ENCODE measurements at regions not wholly inside any gene's neighbourhood (a gene's known extent, or its start where the extent isn't known, plus 50 kb on each side); places are given as distances from the start of the nearest gene placed in this dataset.

- TF ChIP-seq RAD21 (IDR thresholded peaks at IDR 0.05; ENCODE audit: low read depth), result no peak
Measured at GRCh38 chr4:67207941-67208441, 337.3 kb downstream of the CENPC start.

- TF ChIP-seq RAD21 (IDR thresholded peaks at IDR 0.05; ENCODE audit: low read depth) (no peak), EP300 (IDR thresholded peaks at IDR 0.05; ENCODE audit: borderline replicate concordance) (peak; percentile 33; the same call in 1 of the 2 replicates), NFIC (IDR thresholded peaks at IDR 0.05) (0 out of 2 replicates have a peak, but pooled peaks have one; percentile 32), TEAD4 (IDR thresholded peaks at IDR 0.05) (no peak), CEBPB (IDR thresholded peaks at IDR 0.05) (no peak), YY1 (IDR thresholded peaks at IDR 0.05; ENCODE audit: low read depth) (no peak)
- TF ChIP-seq, protein P1, sequence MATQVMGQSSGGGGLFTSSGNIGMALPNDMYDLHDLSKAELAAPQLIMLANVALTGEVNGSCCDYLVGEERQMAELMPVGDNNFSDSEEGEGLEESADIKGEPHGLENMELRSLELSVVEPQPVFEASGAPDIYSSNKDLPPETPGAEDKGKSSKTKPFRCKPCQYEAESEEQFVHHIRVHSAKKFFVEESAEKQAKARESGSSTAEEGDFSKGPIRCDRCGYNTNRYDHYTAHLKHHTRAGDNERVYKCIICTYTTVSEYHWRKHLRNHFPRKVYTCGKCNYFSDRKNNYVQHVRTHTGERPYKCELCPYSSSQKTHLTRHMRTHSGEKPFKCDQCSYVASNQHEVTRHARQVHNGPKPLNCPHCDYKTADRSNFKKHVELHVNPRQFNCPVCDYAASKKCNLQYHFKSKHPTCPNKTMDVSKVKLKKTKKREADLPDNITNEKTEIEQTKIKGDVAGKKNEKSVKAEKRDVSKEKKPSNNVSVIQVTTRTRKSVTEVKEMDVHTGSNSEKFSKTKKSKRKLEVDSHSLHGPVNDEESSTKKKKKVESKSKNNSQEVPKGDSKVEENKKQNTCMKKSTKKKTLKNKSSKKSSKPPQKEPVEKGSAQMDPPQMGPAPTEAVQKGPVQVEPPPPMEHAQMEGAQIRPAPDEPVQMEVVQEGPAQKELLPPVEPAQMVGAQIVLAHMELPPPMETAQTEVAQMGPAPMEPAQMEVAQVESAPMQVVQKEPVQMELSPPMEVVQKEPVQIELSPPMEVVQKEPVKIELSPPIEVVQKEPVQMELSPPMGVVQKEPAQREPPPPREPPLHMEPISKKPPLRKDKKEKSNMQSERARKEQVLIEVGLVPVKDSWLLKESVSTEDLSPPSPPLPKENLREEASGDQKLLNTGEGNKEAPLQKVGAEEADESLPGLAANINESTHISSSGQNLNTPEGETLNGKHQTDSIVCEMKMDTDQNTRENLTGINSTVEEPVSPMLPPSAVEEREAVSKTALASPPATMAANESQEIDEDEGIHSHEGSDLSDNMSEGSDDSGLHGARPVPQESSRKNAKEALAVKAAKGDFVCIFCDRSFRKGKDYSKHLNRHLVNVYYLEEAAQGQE (IDR thresholded peaks at IDR 0.05; ENCODE audit: low read depth), result no peak
- TF ChIP-seq, protein P2, sequence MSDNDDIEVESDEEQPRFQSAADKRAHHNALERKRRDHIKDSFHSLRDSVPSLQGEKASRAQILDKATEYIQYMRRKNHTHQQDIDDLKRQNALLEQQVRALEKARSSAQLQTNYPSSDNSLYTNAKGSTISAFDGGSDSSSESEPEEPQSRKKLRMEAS (IDR thresholded peaks at IDR 0.05), result no peak
Measured at GRCh38 chr4:67204441-67204840, 340.9 kb downstream of the CENPC start.

GRCh38 chr4:67201334-67201733 lies 344.0 kb downstream of the CENPC start:
- TF ChIP-seq FOXM1 (IDR thresholded peaks at IDR 0.05; ENCODE audit: borderline replicate concordance, low read depth), result no peak
- TF ChIP-seq CEBPB (IDR thresholded peaks at IDR 0.05), result no peak

DNA sequence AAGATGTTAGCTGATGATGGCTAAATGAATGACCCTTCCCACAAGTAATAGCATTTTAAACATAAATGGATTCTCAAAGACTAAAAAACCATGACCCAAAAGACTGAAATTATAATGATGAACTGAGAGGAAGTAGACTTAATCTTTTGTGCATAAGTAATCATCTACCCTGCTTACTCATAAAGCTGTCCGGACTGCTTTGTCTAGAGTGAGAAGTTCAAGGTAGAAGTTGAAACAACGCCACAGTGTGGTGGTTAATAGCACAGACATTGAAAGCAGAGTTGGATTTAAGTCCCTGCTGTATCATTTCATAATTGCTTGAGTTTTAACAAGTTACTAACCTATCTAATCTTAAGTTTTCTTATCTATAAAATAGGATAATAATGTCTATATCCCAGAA lies 346.6 kb downstream of the CENPC start:
- TF ChIP-seq CEBPB (IDR thresholded peaks at IDR 0.05) (no peak), EGR1 (IDR thresholded peaks at IDR 0.05) (no peak), RAD21 (IDR thresholded peaks at IDR 0.05; ENCODE audit: low read depth) (peak; percentile 58)

DNA sequence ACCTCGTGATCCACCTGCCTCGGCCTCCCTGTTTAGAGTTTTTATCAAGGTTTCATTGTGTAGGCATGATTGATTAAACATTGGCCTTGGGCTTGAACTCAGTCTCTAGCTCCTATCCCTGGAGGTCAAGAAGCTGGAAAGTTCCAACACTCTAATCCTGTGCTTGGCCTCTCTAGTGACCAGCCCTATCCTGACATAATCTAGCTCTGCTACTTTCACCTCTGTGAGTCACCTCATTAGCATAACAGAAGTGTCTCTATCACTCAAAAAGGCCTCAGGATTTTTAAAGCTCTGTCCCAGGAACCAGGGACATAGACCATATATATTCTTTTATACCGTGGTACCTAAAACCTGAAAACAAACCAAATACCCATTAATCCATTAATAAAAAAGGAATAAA lies 377.5 kb downstream of the CENPC start:
- TF ChIP-seq, protein P1 (IDR thresholded peaks at IDR 0.05; ENCODE audit: low read depth), result no peak
- TF ChIP-seq, protein P3, sequence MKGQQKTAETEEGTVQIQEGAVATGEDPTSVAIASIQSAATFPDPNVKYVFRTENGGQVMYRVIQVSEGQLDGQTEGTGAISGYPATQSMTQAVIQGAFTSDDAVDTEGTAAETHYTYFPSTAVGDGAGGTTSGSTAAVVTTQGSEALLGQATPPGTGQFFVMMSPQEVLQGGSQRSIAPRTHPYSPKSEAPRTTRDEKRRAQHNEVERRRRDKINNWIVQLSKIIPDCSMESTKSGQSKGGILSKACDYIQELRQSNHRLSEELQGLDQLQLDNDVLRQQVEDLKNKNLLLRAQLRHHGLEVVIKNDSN (IDR thresholded peaks at IDR 0.05), result no peak
- TF ChIP-seq TAF1 (IDR thresholded peaks at IDR 0.05; ENCODE audit: low read depth) (no peak), TEAD4 (IDR thresholded peaks at IDR 0.05) (no peak), CEBPB (IDR thresholded peaks at IDR 0.05) (no peak), FOXM1 (IDR thresholded peaks at IDR 0.05; ENCODE audit: borderline replicate concordance, low read depth) (no peak), EP300 (IDR thresholded peaks at IDR 0.05; ENCODE audit: borderline replicate concordance) (no peak), CREB1 (IDR thresholded peaks at IDR 0.05; ENCODE audit: low read depth) (no peak), TCF12 (IDR thresholded peaks at IDR 0.05; ENCODE audit: low read depth) (no peak)

GRCh38 chr4:67162690-67163089 lies 382.6 kb downstream of the CENPC start:
- TF ChIP-seq, protein P1 (IDR thresholded peaks at IDR 0.05; ENCODE audit: low read depth), result no peak
- TF ChIP-seq, protein P2 (IDR thresholded peaks at IDR 0.05), result no peak
- TF ChIP-seq NFIC (IDR thresholded peaks at IDR 0.05), result no peak
- TF ChIP-seq ZBTB7A (IDR thresholded peaks at IDR 0.05; ENCODE audit: low read depth), result no peak
- TF ChIP-seq EP300 (IDR thresholded peaks at IDR 0.05; ENCODE audit: borderline replicate concordance), result no peak
- no peak for TF ChIP-seq TAF1 (IDR thresholded peaks at IDR 0.05; ENCODE audit: low read depth)
- TF ChIP-seq EGR1 (IDR thresholded peaks at IDR 0.05), result no peak
- no peak for TF ChIP-seq CEBPB (IDR thresholded peaks at IDR 0.05)
- TF ChIP-seq TCF12 (IDR thresholded peaks at IDR 0.05; ENCODE audit: low read depth), result no peak
- no peak for TF ChIP-seq TEAD4 (IDR thresholded peaks at IDR 0.05)
- no peak for TF ChIP-seq FOXM1 (IDR thresholded peaks at IDR 0.05; ENCODE audit: borderline replicate concordance, low read depth)
- TF ChIP-seq RAD21 (IDR thresholded peaks at IDR 0.05; ENCODE audit: low read depth), result no peak
- no peak for TF ChIP-seq YY1 (IDR thresholded peaks at IDR 0.05; ENCODE audit: low read depth)
- TF ChIP-seq CREB1 (IDR thresholded peaks at IDR 0.05; ENCODE audit: low read depth), result no peak
- TF ChIP-seq, protein P3 (IDR thresholded peaks at IDR 0.05), result no peak
